H1 (cell line): ENCODE measurements at regions not wholly inside any gene's neighbourhood (a gene's known extent, or its start where the extent isn't known, plus 50 kb on each side); places are given as distances from the start of the nearest gene placed in this dataset.

ENCODE experiments used
- CTCF ChIA-PET: fragments of 300-600 bp; sonication (Branson Sonifier 250); formaldehyde crosslinking; loops from one replicate; lab custom pipeline; 2021; ENCODE audit not compliant: partially characterized antibody; lab: Charles Lee
- POLR2A ChIA-PET: fragments of 300-600 bp; sonication (Branson Sonifier 250); formaldehyde crosslinking; loops from one replicate; lab custom pipeline; 2021; ENCODE audit warnings: inconsistent platforms; ENCODE audit not compliant: partially characterized antibody; lab: Charles Lee
- DNase-seq, 2 experiments: peaks; one replicate each; pipeline versions ENCODE4 v3.0.0 to v3.0.0-alpha.2; 2010 to 2022; ENCODE audit warnings: low spot score in 2 of 2, low read depth in 1 of 2, mixed read lengths in 1 of 2
- FAIRE-seq: peaks from 2 replicates; lab custom pipeline; 2011; peaks lifted over from hg19 to GRCh38; lab: Jason Lieb, UNC
- H2AFZ ChIP-seq: 2 replicates; pipeline ENCODE4 v1.8.1; 2012; ENCODE audit warnings: low read length, inconsistent platforms
- H2AK5ac ChIP-seq: 2 replicates; pipeline ENCODE4 v1.6.1; 2013; ENCODE audit warnings: low read depth, low read length
- H2BK120ac ChIP-seq: replicated peaks from 2 replicates; pipeline ENCODE3; 2013; ENCODE audit warnings: low read depth, low read length, inconsistent platforms
- H2BK12ac ChIP-seq: 2 replicates; pipeline ENCODE4 v1.6.1; 2013; ENCODE audit warnings: low read depth, low read length
- H2BK15ac ChIP-seq: 2 replicates; pipeline ENCODE4 v1.6.1; 2013; ENCODE audit warnings: low read length
- H2BK20ac ChIP-seq: 2 replicates; pipeline ENCODE4 v1.6.1; 2013; ENCODE audit warnings: low read length
- H2BK5ac ChIP-seq: 2 replicates; pipeline ENCODE4 v1.6.1; 2013; ENCODE audit warnings: low read depth, low read length
- H3K14ac ChIP-seq: 2 replicates; pipeline ENCODE4 v1.6.1; 2013; ENCODE audit warnings: inconsistent platforms; ENCODE audit not compliant: insufficient read length
- H3K18ac ChIP-seq: 2 replicates; pipeline ENCODE4 v1.6.1; 2013; ENCODE audit warnings: low read length; ENCODE audit errors: extremely low read depth
- H3K23ac ChIP-seq: 2 replicates; pipeline ENCODE4 v1.6.1; 2013; ENCODE audit warnings: inconsistent platforms; ENCODE audit not compliant: insufficient read length
- H3K23me2 ChIP-seq: 2 replicates; pipeline ENCODE4 v1.6.1; 2013; ENCODE audit warnings: low read depth, low read length
- H3K27ac ChIP-seq: 2 replicates; pipeline ENCODE4 v1.6.1; 2011; ENCODE audit warnings: low read depth, low read length, inconsistent platforms
- H3K27me3 ChIP-seq, 4 experiments: replicated peaks in 1 of 4; 1 replicate in 1 of 4; 2 replicates in 3 of 4; pipeline versions ENCODE4 v1.6.1 to v1.8.1; 2011 to 2013; ENCODE audit warnings: low read length in 3 of 4, mild to moderate bottlenecking in 3 of 4, inconsistent platforms in 2 of 4, mixed read lengths in 2 of 4, moderate library complexity in 1 of 4; ENCODE audit not compliant: control insufficient read depth in 3 of 4, insufficient read depth in 3 of 4; ENCODE audit errors: extremely low read depth in 1 of 4
- H3K36me3 ChIP-seq, 4 experiments: 2 replicates each; pipeline versions ENCODE4 v1.6.1 to v1.8.1; 2011 to 2013; ENCODE audit warnings: mild to moderate bottlenecking in 4 of 4, low read length in 3 of 4, moderate library complexity in 2 of 4, control low read depth in 1 of 4, inconsistent platforms in 1 of 4; ENCODE audit not compliant: insufficient read depth in 4 of 4, control insufficient read depth in 2 of 4
- H3K4ac ChIP-seq: replicated peaks from 2 replicates; pipeline ENCODE3; 2013; ENCODE audit warnings: low read length, low read depth, mixed read lengths, inconsistent platforms; ENCODE audit not compliant: insufficient read length
- H3K4me1 ChIP-seq, 4 experiments: replicated peaks in 1 of 4; 1 replicate in 1 of 4; 2 replicates in 3 of 4; pipeline versions ENCODE4 v1.6.1 to v1.8.1; 2011 to 2013; ENCODE audit warnings: low read length in 3 of 4, inconsistent platforms in 2 of 4, mixed read lengths in 1 of 4; ENCODE audit not compliant: insufficient read depth in 4 of 4, control insufficient read depth in 3 of 4
- H3K4me2 ChIP-seq, 2 experiments: 2 replicates each; pipeline versions ENCODE4 v1.6.1 to v1.8.1; 2011 to 2013; ENCODE audit warnings: low read depth in 2 of 2, low read length in 2 of 2, control low read depth in 1 of 2, inconsistent platforms in 1 of 2, mild to moderate bottlenecking in 1 of 2; ENCODE audit not compliant: insufficient read depth in 1 of 2
- H3K4me3 ChIP-seq, 4 experiments: fragments of 200-600, 300-600 bp in 1 of 4; sonication (generic), shearing (Covaris generic), sonication (Bioruptor Twin) in 1 of 4; 2 replicates each; pipeline versions ENCODE4 v1.5.1 to v1.8.1; 2011 to 2016; ENCODE audit warnings: low read length in 4 of 4, low read depth in 3 of 4, control low read depth in 2 of 4, inconsistent platforms in 2 of 4, mild to moderate bottlenecking in 2 of 4, mixed read lengths in 1 of 4, moderate library complexity in 1 of 4; ENCODE audit not compliant: insufficient read depth in 2 of 4; ENCODE audit errors: extremely low read depth in 1 of 4
- H3K56ac ChIP-seq: replicated peaks from 2 replicates; pipeline ENCODE3; 2013; ENCODE audit warnings: low read depth, mild to moderate bottlenecking, mixed read lengths, low read length, inconsistent platforms; ENCODE audit not compliant: insufficient read length
- H3K79me1 ChIP-seq: 2 replicates; pipeline ENCODE4 v1.6.1; 2013; ENCODE audit warnings: low read depth, low read length, control low read depth
- H3K79me2 ChIP-seq, 2 experiments: 2 replicates each; pipeline versions ENCODE4 v1.6.1 to v1.8.1; 2012 to 2013; ENCODE audit warnings: low read length in 2 of 2, mild to moderate bottlenecking in 2 of 2, inconsistent platforms in 1 of 2; ENCODE audit not compliant: insufficient read depth in 2 of 2, control insufficient read depth in 1 of 2
- H3K9ac ChIP-seq, 4 experiments: replicated peaks in 1 of 4; 1 replicate in 1 of 4; 2 replicates in 3 of 4; pipeline versions ENCODE4 v1.6.1 to v1.8.1; 2011 to 2013; ENCODE audit warnings: low read depth in 3 of 4, low read length in 3 of 4, control low read depth in 2 of 4, mild to moderate bottlenecking in 2 of 4, moderate library complexity in 2 of 4, inconsistent platforms in 1 of 4; ENCODE audit errors: extremely low read depth in 1 of 4
- H3K9me3 ChIP-seq, 2 experiments: 2 replicates each; pipeline versions ENCODE4 v1.6.1 to v1.8.1; 2012 to 2013; ENCODE audit warnings: mild to moderate bottlenecking in 2 of 2, moderate library complexity in 2 of 2, control low read depth in 1 of 2, inconsistent platforms in 1 of 2, low read depth in 1 of 2, low read length in 1 of 2, mixed read lengths in 1 of 2; ENCODE audit not compliant: insufficient read depth in 2 of 2
- H4K20me1 ChIP-seq, 2 experiments: replicated peaks in 1 of 2; 2 replicates each; pipeline versions ENCODE3 to v1.8.1; 2011 to 2013; ENCODE audit warnings: inconsistent platforms in 2 of 2, low read length in 2 of 2, mild to moderate bottlenecking in 1 of 2; ENCODE audit not compliant: insufficient read depth in 2 of 2, control insufficient read depth in 1 of 2
- H4K5ac ChIP-seq: 2 replicates; pipeline ENCODE4 v1.6.1; 2013; ENCODE audit warnings: low read length, low read depth, mixed read lengths, inconsistent platforms; ENCODE audit not compliant: insufficient read length
- H4K8ac ChIP-seq: 2 replicates; pipeline ENCODE4 v1.8.0; 2013; ENCODE audit warnings: mild to moderate bottlenecking, moderate library complexity, low read length, inconsistent platforms; ENCODE audit not compliant: insufficient read depth; ENCODE audit errors: extremely low read depth
- H4K91ac ChIP-seq: replicated peaks from 2 replicates; pipeline ENCODE3; 2013; ENCODE audit warnings: low read length, mixed read lengths, inconsistent platforms; ENCODE audit not compliant: insufficient read length
- BRCA1 ChIP-seq: IDR thresholded peaks from 2 replicates; pipeline ENCODE4 v1.6.1; 2012; ENCODE audit warnings: low read depth, low read length, improper control_type of control experiment
- EGR1 ChIP-seq: IDR thresholded peaks from 2 replicates; pipeline ENCODE4 v1.6.1; 2011; ENCODE audit warnings: low read depth, low read length, borderline replicate concordance
- HDAC2 ChIP-seq, 2 experiments: fragments of 300-600 bp in 1 of 2; sonication (generic) in 1 of 2; IDR thresholded peaks; 2 replicates each; pipeline ENCODE4 v1.6.1; 2011 to 2012; ENCODE audit warnings: low read depth in 2 of 2, low read length in 2 of 2, mild to moderate bottlenecking in 2 of 2, moderate library complexity in 2 of 2, borderline replicate concordance in 1 of 2, inconsistent platforms in 1 of 2
- POLR2A ChIP-seq, 2 experiments: IDR thresholded peaks; 1 replicate in 1 of 2; 2 replicates in 1 of 2; pipeline ENCODE4 v1.6.1; 2011; ENCODE audit warnings: low read depth in 2 of 2, low read length in 2 of 2, mild to moderate bottlenecking in 2 of 2; ENCODE audit errors: control extremely low read depth in 1 of 2
- RXRA ChIP-seq: IDR thresholded peaks from 2 replicates; pipeline ENCODE4 v1.6.1; 2011; ENCODE audit warnings: low read depth, mild to moderate bottlenecking, low read length, moderate library complexity; ENCODE audit not compliant: insufficient read depth
- SP2 ChIP-seq: IDR thresholded peaks from 2 replicates; pipeline ENCODE4 v1.6.1; 2012; ENCODE audit warnings: mild to moderate bottlenecking, low read length, inconsistent platforms
- USF2 ChIP-seq: IDR thresholded peaks from 2 replicates; pipeline ENCODE4 v1.6.1; 2011; ENCODE audit warnings: low read length, improper control_type of control experiment
- WGBS, 2 experiments: shearing (Covaris generic) in 1 of 2; methylation state at CpG; one replicate each; pipeline versions ENCODE4 v1.1.6 to v1.1.7; 2013 to 2015; ENCODE audit warnings: low lambda C conversion rate in 2 of 2, mixed read lengths in 2 of 2, inconsistent platforms in 1 of 2, low coverage in 1 of 2, missing lambda C conversion rate in 1 of 2; ENCODE audit not compliant: insufficient replicate concordance in 2 of 2, insufficient coverage in 1 of 2, insufficient read length in 1 of 2; ENCODE audit errors: extremely low coverage in 1 of 2, missing lambda C conversion rate in 1 of 2; 5-methylcytosine and 5-hydroxymethylcytosine counted together

- no peak overlapping the region for H4K5ac ChIP-seq
- WGBS, 2 experiments = 91% methylated on average over 4 of the region's 4 CpGs; no CpG with 5 or more reads in 1 of the 2 experiments
- peaks cover 6 to 13% of the 10 kb centered on the region in 2 experiments; a peak in 2 of 4 replicates for H3K9me3 ChIP-seq
- no peak overlapping the region for H3K4me2 ChIP-seq
- H2BK20ac ChIP-seq = no peak overlapping the region
- no peak overlapping the region for H3K18ac ChIP-seq
- DNase-seq = no peak
- no peak overlapping the region for H4K91ac ChIP-seq
- H3K14ac ChIP-seq = no peak overlapping the region
- no peaks in the 10 kb centered on the region for H3K23me2 ChIP-seq
- H3K9ac ChIP-seq = no peak overlapping the region
- no peak overlapping the region for H4K8ac ChIP-seq
- H3K27ac ChIP-seq = no peak overlapping the region
- H3K56ac ChIP-seq = no peak overlapping the region
- H2BK15ac ChIP-seq = no peak overlapping the region
- H3K79me1 ChIP-seq = no peaks in the 10 kb centered on the region
- no peak overlapping the region for H2BK120ac ChIP-seq
- no peaks in the 10 kb centered on the region for H3K79me2 ChIP-seq
- no peak overlapping the region for H2AFZ ChIP-seq
- H3K27me3 ChIP-seq = no peaks in the 10 kb centered on the region
- no peak overlapping the region for H3K23ac ChIP-seq
- no peak overlapping the region for H2BK12ac ChIP-seq
- no peaks in the 10 kb centered on the region for H3K36me3 ChIP-seq
- FAIRE-seq = no peak
- H3K4me3 ChIP-seq = no peak overlapping the region
- H3K4me1 ChIP-seq = no peaks in the 10 kb centered on the region
- H2AK5ac ChIP-seq = no peak overlapping the region
- CTCF ChIA-PET = interaction anchor here (0.9 to 2.0 kb wide), 3 partner anchors 43 to 168 kb away, joined by 3 to 5 read pairs (median 4); no protein-coding TSS in a partner anchor
- no peaks in the 10 kb centered on the region for H4K20me1 ChIP-seq
- H3K4ac ChIP-seq = no peak overlapping the region
- no peak overlapping the region for H2BK5ac ChIP-seq
- TF ChIP-seq EGR1 = no peak
- TF ChIP-seq BRCA1 = no peak
- no peak for TF ChIP-seq POLR2A (IDR thresholded peaks at IDR 0.05; ENCODE audit: control extremely low read depth in 1 of 2, low read depth in 2 of 2, low read length in 2 of 2)
- TF ChIP-seq HDAC2 (IDR thresholded peaks at IDR 0.05; ENCODE audit: borderline replicate concordance in 1 of 2, low read depth in 2 of 2, low read length in 2 of 2) = no peak
- no peak for TF ChIP-seq USF2
- no peak for TF ChIP-seq SP2
- TF ChIP-seq RXRA = no peak
- POLR2A ChIA-PET = no interaction called here
Measured at GRCh38 chr2:114022360-114023085, 132.6 kb downstream of the ACTR3 start.
